Liver (tissue), 7 donors: ENCODE measurements at regions not wholly inside any gene's neighbourhood (a gene's known extent, or its start where the extent isn't known, plus 50 kb on each side); places are given as distances from the start of the nearest gene placed in this dataset.

Experiments
- DNase-seq: peaks from one replicate; pipeline ENCODE4 v3.0.0-alpha.2; 2017; ENCODE audit warnings: low spot score
- H3K27ac ChIP-seq, 2 donors: one replicate each; pipeline ENCODE4 v1.7.0; 2013; ENCODE audit warnings: inconsistent platforms in 2 of 2, low read length in 2 of 2, control low read depth in 1 of 2, low read depth in 1 of 2, mild to moderate bottlenecking in 1 of 2
- H3K27me3 ChIP-seq, 4 donors: one replicate each; pipeline versions ENCODE4 v1.6.1 to v1.7.0; 2013; ENCODE audit warnings: low read length in 3 of 4, inconsistent platforms in 1 of 4, mild to moderate bottlenecking in 1 of 4, moderate library complexity in 1 of 4; ENCODE audit not compliant: control insufficient read depth in 4 of 4, insufficient read depth in 4 of 4
- H3K36me3 ChIP-seq, 4 donors: one replicate each; pipeline versions ENCODE4 v1.6.1 to v1.7.0; 2013; ENCODE audit warnings: low read length in 3 of 4, mild to moderate bottlenecking in 3 of 4, low read depth in 1 of 4, moderate library complexity in 1 of 4; ENCODE audit not compliant: control insufficient read depth in 4 of 4, insufficient read depth in 3 of 4
- H3K4me1 ChIP-seq, 4 donors: one replicate each; pipeline versions ENCODE4 v1.6.1 to v1.7.0; 2013; ENCODE audit warnings: low read length in 3 of 4, mild to moderate bottlenecking in 3 of 4, moderate library complexity in 1 of 4; ENCODE audit not compliant: control insufficient read depth in 4 of 4, insufficient read depth in 4 of 4
- H3K4me3 ChIP-seq, 3 donors: one replicate each; pipeline versions ENCODE4 v1.6.1 to v1.7.0; 2013; ENCODE audit warnings: low read length in 3 of 3, control low read depth in 1 of 3, low read depth in 1 of 3, mild to moderate bottlenecking in 1 of 3
- H3K9ac ChIP-seq, 2 donors: one replicate each; pipeline ENCODE4 v1.7.0; 2013; ENCODE audit warnings: low read length in 2 of 2, mild to moderate bottlenecking in 2 of 2, moderate library complexity in 2 of 2, control low read depth in 1 of 2, low read depth in 1 of 2
- H3K9me3 ChIP-seq, 4 donors: one replicate each; pipeline versions ENCODE4 v1.6.1 to v1.7.0; 2013; ENCODE audit warnings: low read length in 3 of 4; ENCODE audit not compliant: control insufficient read depth in 4 of 4
- ATF3 ChIP-seq: IDR thresholded peaks from 2 replicates; pipeline ENCODE4 v1.6.1; 2016; ENCODE audit warnings: antibody characterized with exemption
- EGR1 ChIP-seq, 2 donors: IDR thresholded peaks; 2 replicates each; pipeline ENCODE4 v1.6.1; 2016 to 2018; ENCODE audit warnings: antibody characterized with exemption in 2 of 2, low read depth in 2 of 2
- FOXA1 ChIP-seq: IDR thresholded peaks from 2 replicates; pipeline ENCODE4 v1.6.1; 2016; ENCODE audit warnings: antibody characterized with exemption
- FOXA2 ChIP-seq: IDR thresholded peaks from 2 replicates; pipeline ENCODE4 v1.6.1; 2016; ENCODE audit warnings: antibody characterized with exemption
- GABPA ChIP-seq, 2 donors: IDR thresholded peaks in 1 of 2; conservative IDR thresholded peaks in 1 of 2; 2 replicates each; pipeline ENCODE4 v1.6.1; 2016; ENCODE audit warnings: antibody characterized with exemption in 2 of 2, mild to moderate bottlenecking in 1 of 2, moderate library complexity in 1 of 2
- HNF4A ChIP-seq, 2 donors: conservative IDR thresholded peaks; 2 replicates each; pipeline ENCODE4 v1.6.1; 2016; ENCODE audit warnings: antibody characterized with exemption in 2 of 2, mild to moderate bottlenecking in 2 of 2
- HNF4G ChIP-seq: IDR thresholded peaks from 2 replicates; pipeline ENCODE4 v1.6.1; 2016; ENCODE audit warnings: antibody characterized with exemption
- JUND ChIP-seq, 2 donors: IDR thresholded peaks; 2 replicates each; pipeline ENCODE4 v1.6.1; 2016; ENCODE audit warnings: antibody characterized with exemption in 2 of 2
- MAX ChIP-seq: IDR thresholded peaks from 2 replicates; pipeline ENCODE4 v1.6.1; 2016; ENCODE audit warnings: antibody characterized with exemption
- NR2F2 ChIP-seq: IDR thresholded peaks from 2 replicates; pipeline ENCODE4 v1.6.1; 2016; ENCODE audit warnings: antibody characterized with exemption
- REST ChIP-seq: IDR thresholded peaks from 2 replicates; pipeline ENCODE4 v1.6.1; 2016; ENCODE audit warnings: antibody characterized with exemption, mild to moderate bottlenecking
- RXRA ChIP-seq, 2 donors: IDR thresholded peaks; 2 replicates each; pipeline ENCODE4 v1.6.1; 2017 to 2018; ENCODE audit warnings: antibody characterized with exemption in 2 of 2, mild to moderate bottlenecking in 1 of 2
- SP1 ChIP-seq: IDR thresholded peaks from 2 replicates; pipeline ENCODE4 v1.6.1; 2018; ENCODE audit warnings: antibody characterized with exemption, mild to moderate bottlenecking
- TAF1 ChIP-seq: conservative IDR thresholded peaks from 2 replicates; pipeline ENCODE4 v1.6.1; 2016; ENCODE audit warnings: antibody characterized with exemption, mild to moderate bottlenecking
- YY1 ChIP-seq: IDR thresholded peaks from 2 replicates; pipeline ENCODE4 v1.6.1; 2016; ENCODE audit warnings: antibody characterized with exemption, mild to moderate bottlenecking
- ZBTB33 ChIP-seq: IDR thresholded peaks from 2 replicates; pipeline ENCODE4 v1.6.1; 2016; ENCODE audit warnings: antibody characterized with exemption
- WGBS: extraction: QIAGEN DNeasy Blood & Tissue Kit; methylation state at CpG from one replicate; pipeline ENCODE4 v1.1.7; 2013; 5-methylcytosine and 5-hydroxymethylcytosine counted together
- donor health status: healthy.
- donor health status: healthy.
- donor health status: healthy.
- donor health status: healthy.

- TF ChIP-seq TAF1 (no peak), ZBTB33 (no peak), JUND (IDR thresholded peaks at IDR 0.05) (no peak), FOXA2 (no peak), RXRA (IDR thresholded peaks at IDR 0.05) (no peak), NR2F2 (no peak), FOXA1 (no peak), SP1 (no peak), YY1 (no peak), HNF4G (no peak), HNF4A (conservative IDR thresholded peaks at IDR 0.05) (no peak), REST (no peak)
- Histone ChIP-seq H3K27me3 (no peaks in the 10 kb centered on the region), H3K27ac (no peak overlapping the region), H3K36me3 (no peaks in the 10 kb centered on the region), H3K4me3 (no peak overlapping the region), H3K9ac (no peak overlapping the region), H3K4me1 (no peaks in the 10 kb centered on the region), H3K9me3 (peaks cover 0 to 7% (median 1%) of the 10 kb centered on the region in 4 donors)
- no peak for DNase-seq
- WGBS: 86% methylated on average over 2 of the region's 2 CpGs
These were observed 146.7 kb upstream of the IRX5 start for GRCh38 chr16:54783980-54784379.

- H3K9me3 ChIP-seq: peaks cover 0 to 7% (median 1%) of the 10 kb centered on the region in 4 donors
- no peak for TF ChIP-seq HNF4G
- no peak for TF ChIP-seq FOXA1
- no peak for TF ChIP-seq GABPA (IDR thresholded peaks at IDR 0.05 in 1 of 2, conservative IDR thresholded peaks at IDR 0.05 in 1 of 2)
- TF ChIP-seq SP1: no peak
- TF ChIP-seq FOXA2: no peak
- TF ChIP-seq EGR1 (IDR thresholded peaks at IDR 0.05; ENCODE audit: low read depth in 2 of 2): no peak
- TF ChIP-seq ZBTB33: no peak
- no peak for TF ChIP-seq MAX
- TF ChIP-seq RXRA (IDR thresholded peaks at IDR 0.05): no peak
- no peak for TF ChIP-seq YY1
- TF ChIP-seq JUND (IDR thresholded peaks at IDR 0.05): no peak
- no peak for TF ChIP-seq REST
- no peak for TF ChIP-seq ATF3
- no peak for TF ChIP-seq TAF1
- no peak for TF ChIP-seq HNF4A (conservative IDR thresholded peaks at IDR 0.05)
- no peaks in the 10 kb centered on the region for H3K4me1 ChIP-seq
- no peak overlapping the region for H3K27ac ChIP-seq
- H3K4me3 ChIP-seq: no peak overlapping the region
- H3K36me3 ChIP-seq: no peaks in the 10 kb centered on the region
- 69% methylated on average over 3 of the region's 3 CpGs for WGBS
- no peak overlapping the region for H3K9ac ChIP-seq
- no peak for DNase-seq
- H3K27me3 ChIP-seq: no peaks in the 10 kb centered on the region
These were observed 147.4 kb upstream of the IRX5 start for GRCh38 chr16:54783226-54783625.
